HepG2 (cell line): ENCODE measurements at regions not wholly inside any gene's neighbourhood (a gene's known extent, or its start where the extent isn't known, plus 50 kb on each side); places are given as distances from the start of the nearest gene placed in this dataset.

Experiments
- SOX6 ChIP-seq, 2 experiments: fragments of 450-650 bp in 1 of 2; sonication (generic) in 1 of 2; formaldehyde crosslinking in 1 of 2; IDR thresholded peaks; 2 replicates each; pipeline versions ENCODE4 v1.4.0 to v1.6.1; 2017 to 2020; ENCODE audit warnings: antibody characterized with exemption in 1 of 2, mild to moderate bottlenecking in 1 of 2, missing genetic modification reagents in 1 of 2
- TEAD2 ChIP-seq: sonication (generic); formaldehyde crosslinking; IDR thresholded peaks from 2 replicates; pipeline ENCODE4 v1.9.0; 2021; ENCODE audit warnings: missing genetic modification reagents
- ZNF703 ChIP-seq: sonication (generic); formaldehyde crosslinking; IDR thresholded peaks from 2 replicates; pipeline ENCODE4 v1.5.1; 2020; ENCODE audit warnings: missing genetic modification reagents, mild to moderate bottlenecking, moderate library complexity, borderline replicate concordance

DNA sequence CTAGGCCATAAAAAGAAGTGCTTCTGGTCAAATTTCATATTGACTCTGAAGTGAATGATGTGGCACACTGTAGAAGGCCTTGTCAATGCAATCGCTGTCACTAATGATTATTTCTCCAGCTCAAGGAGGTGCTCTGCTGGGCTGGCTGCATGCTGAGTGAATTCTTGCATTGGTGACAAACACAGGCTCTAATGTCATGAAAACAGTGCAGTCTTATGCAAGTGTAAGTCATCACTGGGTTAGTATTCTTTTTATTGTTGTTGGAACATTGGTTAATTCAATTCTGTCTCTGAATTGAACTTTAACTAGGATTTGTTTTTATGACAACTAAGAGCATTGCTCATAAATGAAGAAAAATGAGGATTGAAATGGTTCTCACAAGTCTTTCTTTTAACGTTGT lies 57.3 kb upstream of the CD180 start:
- no peak for TF ChIP-seq SOX6 (IDR thresholded peaks at IDR 0.05)
- no peak for TF ChIP-seq SOX6 (CRISPR knock-in tag; IDR thresholded peaks at IDR 0.05)
- no peak for TF ChIP-seq TEAD2
- TF ChIP-seq ZNF703 (CRISPR knock-in tag), result no peak
